ENCODE measurements at regions not wholly inside any gene's neighbourhood (a gene's known extent, or its start where the extent isn't known, plus 50 kb on each side); places are given as distances from the start of the nearest gene placed in this dataset.

- no peak for TF ChIP-seq CTCF (IDR thresholded peaks at IDR 0.05; ENCODE audit: low read depth, low read length)
- no peak for TF ChIP-seq POLR2A (IDR thresholded peaks at IDR 0.05; ENCODE audit: extremely low read depth, insufficient read length)
- TF ChIP-seq MYC (IDR thresholded peaks at IDR 0.05; ENCODE audit: low read depth, low read length) = no peak
- no peak for TF ChIP-seq MAX (IDR thresholded peaks at IDR 0.05; ENCODE audit: low read depth, low read length)
Observed at GRCh38 chr5:128591598-128592455, 53.8 kb upstream of the FBN2 start.
